Kidney glomerular epithelial cell (primary cell): ENCODE measurements at regions not wholly inside any gene's neighbourhood (a gene's known extent, or its start where the extent isn't known, plus 50 kb on each side); places are given as distances from the start of the nearest gene placed in this dataset.
A peak's percentile ranks its signal among the peaks of the same experiment; 100 is the strongest.

Experiments
- DNase-seq: peaks from one replicate; lab custom pipeline; 2025; lab: John Stamatoyannopoulos, UW

DNA sequence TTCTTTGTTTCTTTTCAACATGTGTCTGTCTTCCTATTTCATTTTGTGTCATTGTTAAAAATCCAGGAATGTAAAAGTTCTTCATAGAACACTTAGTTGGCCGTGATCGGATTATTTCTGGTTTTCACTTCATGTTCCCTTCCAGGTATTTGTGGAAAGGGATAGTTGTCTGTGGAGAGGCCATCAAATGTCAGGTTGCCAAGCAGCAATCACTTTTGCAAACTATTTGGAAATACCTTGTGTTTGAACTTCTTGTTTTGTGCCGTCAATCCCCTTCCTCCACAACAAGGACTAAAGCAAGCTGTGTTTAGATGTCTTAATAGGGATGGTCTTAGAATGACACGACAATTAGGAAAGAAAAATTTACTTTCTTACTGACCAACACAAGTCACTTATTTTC, 116.9 kb upstream of the MPDZ start:
- no peak for DNase-seq

DNA sequence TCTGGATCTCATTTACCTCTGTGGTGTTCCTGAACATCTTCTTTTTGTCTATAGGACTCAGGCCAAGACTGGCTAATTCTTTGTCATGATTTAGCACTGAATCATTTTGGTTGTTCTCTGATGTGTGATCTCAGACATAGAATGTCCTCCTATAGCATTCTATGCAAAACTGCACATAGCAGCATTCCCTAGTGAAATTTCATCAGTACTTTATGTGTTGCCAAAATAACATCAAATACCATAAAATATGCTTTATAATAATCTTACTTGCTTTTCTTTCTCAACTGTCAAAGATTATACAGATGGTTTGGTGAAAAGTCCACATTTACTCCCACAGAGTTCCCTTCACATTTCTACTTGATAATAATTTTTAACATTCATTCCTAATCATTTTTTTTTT, 115.7 kb upstream of the MPDZ start:
- no peak for DNase-seq

GRCh38 chr9:13388157-13388556, 108.7 kb upstream of the MPDZ start:
- DNase-seq = no peak

GRCh38 chr9:13387734-13388067, 108.2 kb upstream of the MPDZ start:
- no peak for DNase-seq

DNA sequence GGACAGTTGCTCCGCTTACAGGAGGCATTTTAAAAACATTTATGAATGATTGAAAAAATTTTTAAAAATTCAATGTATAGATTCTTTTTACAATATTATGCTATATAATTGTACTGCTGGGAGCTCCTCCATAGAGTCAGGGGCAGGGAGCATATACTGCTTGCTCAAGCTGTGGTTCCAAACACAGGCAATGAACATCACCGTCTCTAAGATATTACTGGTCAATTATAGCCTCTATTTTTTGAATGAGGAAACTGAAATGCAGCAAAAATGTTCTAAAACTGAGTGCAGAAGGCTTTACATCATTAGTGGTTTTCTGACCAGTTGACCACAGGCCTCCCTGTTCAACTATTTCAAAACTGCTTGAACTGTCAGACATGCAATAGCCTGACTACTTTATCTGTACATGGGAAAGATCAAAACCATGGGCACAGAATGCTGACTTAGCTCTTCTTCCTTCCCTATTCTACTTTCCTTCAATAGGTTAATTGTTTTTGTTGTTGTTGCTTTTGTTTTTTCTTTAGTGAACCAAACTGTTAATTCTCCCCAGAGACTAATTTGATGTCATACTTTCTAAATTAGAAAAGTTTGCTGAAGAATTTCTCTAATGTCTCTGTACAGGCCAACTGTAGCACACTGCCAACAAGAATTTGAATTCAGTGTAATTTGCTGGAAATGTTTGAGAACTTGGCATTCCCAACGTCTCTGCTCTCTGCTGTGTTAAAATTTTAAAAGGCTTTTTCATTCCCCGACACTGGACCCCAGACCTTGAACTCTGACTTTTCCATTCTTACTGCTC, 107.6 kb upstream of the MPDZ start:
- DNase-seq = peak; percentile 26

DNA sequence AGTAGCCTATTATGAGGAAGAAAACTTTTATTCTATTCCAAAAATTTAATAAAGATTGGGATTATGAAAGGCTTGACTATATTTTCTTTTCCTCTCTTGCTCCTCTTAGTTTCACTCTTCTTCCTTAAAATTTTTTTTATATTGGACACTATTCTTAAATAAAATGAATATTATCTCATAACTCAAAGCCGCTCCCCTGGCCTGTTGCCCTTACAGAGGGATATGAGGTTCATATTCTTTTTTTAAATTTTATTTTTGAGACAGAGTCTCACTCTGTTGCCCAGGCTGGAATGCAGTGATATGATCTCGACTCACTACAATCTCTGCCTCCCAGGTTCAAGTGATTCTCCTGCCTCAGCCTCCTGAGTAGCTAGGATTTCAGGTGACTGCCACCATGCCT, 106.8 kb upstream of the MPDZ start:
- DNase-seq = no peak

DNA sequence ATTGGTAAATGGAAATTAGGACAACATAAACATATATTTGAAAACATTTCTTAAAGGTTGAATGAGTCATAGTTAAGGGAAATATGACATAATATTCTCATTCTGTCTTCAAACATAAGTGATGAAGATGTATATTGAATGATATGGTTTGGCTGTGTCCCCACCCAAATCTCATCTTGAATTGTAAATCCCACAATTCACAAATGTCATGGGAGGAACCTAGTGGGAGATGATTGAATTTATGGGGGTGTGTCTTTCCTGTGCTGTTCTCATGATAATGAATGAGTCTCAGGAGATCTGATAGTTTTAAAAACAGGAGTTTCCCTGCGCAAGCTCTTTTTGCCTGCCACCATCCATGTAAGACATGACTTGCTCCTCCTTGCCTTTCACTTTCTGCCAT, 104.4 kb upstream of the MPDZ start:
- no peak for DNase-seq

GRCh38 chr9:13383216-13383615, 103.7 kb upstream of the MPDZ start:
- DNase-seq = no peak

DNA sequence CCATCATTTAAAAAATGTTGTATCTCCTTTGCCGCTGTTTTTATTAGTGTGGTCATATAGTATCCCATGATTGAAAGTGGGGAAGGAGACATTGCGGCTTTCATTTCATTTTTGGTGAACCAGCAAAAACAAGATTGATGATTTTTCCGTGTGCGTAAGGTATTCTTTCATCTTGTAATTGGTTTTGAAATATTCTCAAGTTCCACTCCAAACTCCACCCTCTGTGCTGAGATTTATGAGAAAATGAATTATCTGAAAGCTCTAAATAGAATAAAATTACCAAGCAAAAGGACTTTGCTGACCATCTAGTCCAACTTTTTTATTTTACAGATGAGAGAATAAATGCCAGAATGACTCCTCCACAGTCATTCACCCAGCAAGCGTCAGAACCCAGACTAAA, 103.1 kb upstream of the MPDZ start:
- DNase-seq = no peak

DNA sequence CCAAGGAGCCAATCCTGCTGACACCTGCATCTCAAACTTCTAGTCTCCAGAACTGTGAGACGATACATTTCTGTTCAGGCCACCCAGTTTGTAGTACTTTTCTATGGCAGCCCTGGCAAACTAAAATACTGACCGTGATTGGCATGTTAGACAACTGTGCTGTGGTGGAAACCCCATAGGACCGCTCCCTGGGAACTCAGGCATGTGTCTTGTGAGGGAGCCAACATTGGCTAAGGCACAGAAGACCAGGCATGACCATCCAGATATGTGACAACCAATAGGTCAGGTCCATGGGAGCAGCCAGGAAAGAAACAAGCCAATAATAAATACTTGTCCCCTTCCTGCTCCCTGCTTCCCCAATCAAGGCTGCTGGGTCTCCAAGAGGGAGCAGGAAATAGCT, 101.4 kb upstream of the MPDZ start:
- DNase-seq = no peak

DNA sequence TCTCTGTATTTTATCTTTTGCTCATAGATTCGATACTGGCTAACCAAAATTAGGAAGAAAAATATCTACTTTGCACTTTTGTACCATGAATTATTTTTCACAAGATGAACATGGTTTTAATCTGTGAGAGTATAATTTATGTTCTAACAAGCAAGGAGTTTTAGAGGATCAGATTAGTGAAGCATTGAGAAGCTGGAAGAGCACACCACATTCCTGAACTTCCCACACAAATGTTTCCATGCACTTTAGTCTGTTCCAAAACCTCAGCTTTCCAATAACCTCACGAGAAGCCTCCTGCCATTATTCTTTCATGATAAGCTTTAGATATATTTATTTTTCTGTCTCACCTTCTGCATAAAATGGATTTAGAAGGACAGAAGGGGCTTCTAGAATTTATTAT, 98.7 kb upstream of the MPDZ start:
- peak; percentile 61 for DNase-seq

GRCh38 chr9:13377171-13377925, 97.9 kb upstream of the MPDZ start:
- peak; percentile 11 for DNase-seq

- DNase-seq = no peak
Observed at GRCh38 chr9:13372510-13372909, 93.0 kb upstream of the MPDZ start.

- DNase-seq = no peak
Observed at GRCh38 chr9:13369431-13369830, 89.9 kb upstream of the MPDZ start.

DNA sequence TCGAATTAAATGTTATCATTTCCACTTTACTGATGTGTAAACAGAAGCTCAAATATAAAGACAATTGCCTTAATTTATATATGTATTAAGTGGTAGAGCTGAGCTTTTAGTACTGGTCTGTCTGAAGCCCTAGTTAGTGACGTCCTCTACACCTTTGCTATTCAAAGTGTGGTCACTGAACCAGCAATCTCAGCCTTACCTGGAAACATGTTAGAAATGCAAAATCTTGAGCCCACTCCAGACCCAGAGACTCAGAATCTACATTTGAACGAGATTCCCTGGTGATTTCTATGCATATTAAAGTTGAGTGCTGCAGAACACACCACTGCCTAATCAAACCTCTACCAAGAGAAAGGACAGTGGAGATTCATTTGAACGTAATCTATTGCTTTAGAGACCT, 88.3 kb upstream of the MPDZ start:
- DNase-seq = no peak

- DNase-seq = no peak
Observed at GRCh38 chr9:13364271-13365000, 84.9 kb upstream of the MPDZ start.

DNA sequence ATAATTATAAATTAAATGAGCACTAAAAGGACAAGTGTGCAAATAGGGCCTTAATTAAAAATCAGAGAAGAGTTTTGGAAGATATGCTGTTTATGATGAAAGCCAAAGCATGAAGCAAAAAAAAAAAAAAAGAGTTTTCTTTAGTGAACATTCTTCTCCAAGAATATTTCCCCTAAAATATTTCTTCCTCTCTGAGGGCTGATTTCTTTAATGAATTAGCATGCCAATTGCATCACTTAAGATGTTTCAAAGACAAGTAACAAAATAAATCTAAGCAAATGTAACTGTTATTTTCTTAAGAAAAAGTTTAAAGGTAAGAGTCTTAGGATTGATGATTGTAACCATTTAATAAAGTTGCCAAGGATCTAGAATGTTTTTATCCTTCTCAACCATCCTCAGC, 81.6 kb upstream of the MPDZ start:
- no peak for DNase-seq

DNA sequence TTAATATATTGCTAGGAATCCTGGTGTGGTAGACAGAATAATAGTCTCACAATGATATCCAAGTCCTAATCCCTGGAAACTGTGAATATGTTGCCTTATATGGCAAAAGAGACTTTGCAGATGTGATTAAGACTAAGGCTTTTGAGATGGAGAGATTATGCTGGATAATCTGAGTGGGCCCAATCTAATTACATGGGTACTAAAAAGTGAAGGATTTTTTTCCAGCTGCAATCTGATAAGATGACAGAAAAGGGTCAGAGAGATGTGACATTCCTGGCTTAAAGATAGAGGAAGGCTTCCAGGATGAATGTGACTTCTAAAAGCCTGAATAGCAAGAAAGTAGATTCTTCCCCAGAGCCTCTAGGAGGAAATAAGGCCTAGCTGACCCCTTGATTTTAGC, 80.7 kb upstream of the MPDZ start:
- DNase-seq = no peak

- peak; percentile 6 for DNase-seq
Observed at GRCh38 chr9:13358128-13358527, 78.6 kb upstream of the MPDZ start.

- DNase-seq = no peak
Observed at GRCh38 chr9:13354733-13355132, 75.2 kb upstream of the MPDZ start.

GRCh38 chr9:13352451-13352979, 73.0 kb upstream of the MPDZ start:
- DNase-seq = no peak

- DNase-seq = peak; percentile 34
Observed at GRCh38 chr9:13351778-13352386, 72.4 kb upstream of the MPDZ start.
